IMR-90 (cell line): ENCODE measurements at regions not wholly inside any gene's neighbourhood (a gene's known extent, or its start where the extent isn't known, plus 50 kb on each side); places are given as distances from the start of the nearest gene placed in this dataset.

Experiments
- ATAC-seq: fragments of 200-7000 bp; cut with Tn5 transposase; 2 replicates; pipeline ENCODE4 v1.9.1; 2020; ENCODE audit warnings: low read depth, mild to moderate bottlenecking, moderate library complexity
- BruUV-seq: library from RNA; stranded (reverse); fragments of 400-500 nt; replicated peaks from 2 replicates; lab custom pipeline; 2021; lab: Mats Ljungman, UMichigan
- CTCF ChIA-PET: fragments of 300-600 bp; formaldehyde crosslinking; extraction: SDS; loops from one replicate; lab custom pipeline; 2021; ENCODE audit warnings: antibody characterized with exemption; lab: Yijun Ruan, JAX
- POLR2A ChIA-PET: fragments of 300-600 bp; sonication (Branson Sonifier 250); formaldehyde crosslinking; loops from one replicate; lab custom pipeline; 2022; ENCODE audit warnings: antibody characterized with exemption; ENCODE audit not compliant: unreplicated experiment; lab: Charles Lee
- DNase-seq: peaks from one replicate; pipeline ENCODE4 v3.0.0; 2013
- H2AFZ ChIP-seq: replicated peaks from 2 replicates; pipeline ENCODE3; 2013; ENCODE audit warnings: low read length, mild to moderate bottlenecking; ENCODE audit not compliant: poor library complexity
- H2AK5ac ChIP-seq: 2 replicates; pipeline ENCODE4 v1.6.1; 2013; ENCODE audit warnings: low read depth, low read length, inconsistent platforms
- H2AK9ac ChIP-seq: replicated peaks from 2 replicates; pipeline ENCODE3; 2013; ENCODE audit warnings: mild to moderate bottlenecking, low read depth, low read length, moderate library complexity; ENCODE audit not compliant: poor library complexity
- H2BK120ac ChIP-seq: 2 replicates; pipeline ENCODE4 v1.6.1; 2013; ENCODE audit warnings: low read depth, low read length, inconsistent platforms
- H2BK15ac ChIP-seq: 3 replicates; pipeline ENCODE4 v1.6.1; 2013; ENCODE audit warnings: low read depth, low read length, inconsistent platforms
- H2BK20ac ChIP-seq: 2 replicates; pipeline ENCODE4 v1.6.1; 2013; ENCODE audit warnings: low read depth, mild to moderate bottlenecking, inconsistent platforms, low read length, moderate library complexity
- H2BK5ac ChIP-seq: 2 replicates; pipeline ENCODE4 v1.6.1; 2013; ENCODE audit warnings: mild to moderate bottlenecking, low read depth, low read length, inconsistent platforms; ENCODE audit not compliant: poor library complexity, severe bottlenecking
- H3K14ac ChIP-seq: replicated peaks from 2 replicates; pipeline ENCODE4 v1.6.1; 2013; ENCODE audit warnings: low read depth, low read length, inconsistent platforms
- H3K18ac ChIP-seq: 2 replicates; pipeline ENCODE4 v1.6.1; 2013; ENCODE audit warnings: low read depth, low read length, control low read depth
- H3K23ac ChIP-seq: 2 replicates; pipeline ENCODE4 v1.6.1; 2013; ENCODE audit warnings: low read depth, low read length, inconsistent platforms
- H3K27ac ChIP-seq: 2 replicates; pipeline ENCODE4 v1.5.1; 2013; ENCODE audit warnings: mild to moderate bottlenecking, control low read depth, low read length; ENCODE audit not compliant: insufficient read depth
- H3K27me3 ChIP-seq: 2 replicates; pipeline ENCODE4 v1.6.1; 2013; ENCODE audit warnings: low read length; ENCODE audit not compliant: control insufficient read depth, insufficient read depth
- H3K36me3 ChIP-seq: 2 replicates; pipeline ENCODE4 v1.6.1; 2013; ENCODE audit warnings: low read length, mixed read lengths; ENCODE audit not compliant: control insufficient read depth, insufficient read depth
- H3K4ac ChIP-seq: 2 replicates; pipeline ENCODE4 v1.6.1; 2013; ENCODE audit warnings: low read depth, low read length, inconsistent platforms
- H3K4me1 ChIP-seq: 2 replicates; pipeline ENCODE4 v1.6.1; 2013; ENCODE audit warnings: low read length, mixed read lengths; ENCODE audit not compliant: control insufficient read depth, insufficient read depth
- H3K4me2 ChIP-seq: 2 replicates; pipeline ENCODE4 v1.6.1; 2013; ENCODE audit warnings: low read depth, mild to moderate bottlenecking, control low read depth, low read length, moderate library complexity
- H3K4me3 ChIP-seq: 2 replicates; pipeline ENCODE4 v1.5.1; 2013; ENCODE audit warnings: low read depth, mild to moderate bottlenecking, control low read depth, low read length, moderate library complexity; ENCODE audit not compliant: insufficient read depth
- H3K56ac ChIP-seq: 2 replicates; pipeline ENCODE4 v1.6.1; 2013; ENCODE audit warnings: low read length, inconsistent platforms; ENCODE audit not compliant: insufficient read depth; ENCODE audit errors: extremely low read depth
- H3K79me1 ChIP-seq, 2 experiments: 2 replicates each; pipeline ENCODE4 v1.6.1; 2013; ENCODE audit warnings: low read length in 2 of 2, inconsistent platforms in 1 of 2, low read depth in 1 of 2
- H3K9ac ChIP-seq: 2 replicates; pipeline ENCODE4 v1.6.1; 2013; ENCODE audit warnings: low read depth, low read length, control low read depth
- H3K9me1 ChIP-seq: 2 replicates; pipeline ENCODE4 v1.6.1; 2013; ENCODE audit warnings: low read length, inconsistent platforms; ENCODE audit not compliant: insufficient read depth
- H3K9me3 ChIP-seq: 2 replicates; pipeline ENCODE4 v1.6.1; 2013; ENCODE audit warnings: low read length; ENCODE audit not compliant: control insufficient read depth, insufficient read depth
- H4K20me1 ChIP-seq: 2 replicates; pipeline ENCODE4 v1.6.1; 2013; ENCODE audit warnings: low read length, inconsistent platforms; ENCODE audit not compliant: insufficient read depth
- H4K5ac ChIP-seq: 2 replicates; pipeline ENCODE4 v1.6.1; 2013; ENCODE audit warnings: mild to moderate bottlenecking, low read depth, low read length, control low read depth
- H4K8ac ChIP-seq, 2 experiments: 2 replicates each; pipeline ENCODE4 v1.6.1; 2013; ENCODE audit warnings: low read depth in 2 of 2, low read length in 2 of 2, control low read depth in 1 of 2, inconsistent platforms in 1 of 2
- H4K91ac ChIP-seq: 2 replicates; pipeline ENCODE4 v1.6.1; 2013; ENCODE audit warnings: low read depth, low read length, inconsistent platforms; ENCODE audit not compliant: insufficient read depth
- CTCF ChIP-seq: conservative IDR thresholded peaks from 2 replicates; pipeline ENCODE4 v1.5.1; 2012; ENCODE audit warnings: mild to moderate bottlenecking, low read depth, low read length, improper control_type of control experiment
- RAD21 ChIP-seq: IDR thresholded peaks from 2 replicates; pipeline ENCODE4 v1.6.1; 2012; ENCODE audit warnings: low read length, improper control_type of control experiment
- SMC3 ChIP-seq: fragments of 150-350 bp; IDR thresholded peaks from 2 replicates; pipeline ENCODE4 v1.6.1; 2016; ENCODE audit warnings: low read depth, mild to moderate bottlenecking, antibody characterized with exemption, low read length, moderate library complexity
- USF2 ChIP-seq: fragments of 150-350 bp; IDR thresholded peaks from 2 replicates; pipeline ENCODE4 v1.6.1; 2017; ENCODE audit warnings: mild to moderate bottlenecking, antibody characterized with exemption, low read length, low read depth
- WGBS, 2 experiments: methylation state at CpG; one replicate each; pipeline versions ENCODE4 v1.1.5 to v1.1.7; 2013; ENCODE audit warnings: missing lambda C conversion rate in 2 of 2; ENCODE audit not compliant: insufficient read length in 1 of 2; ENCODE audit errors: extremely low coverage in 2 of 2; 5-methylcytosine and 5-hydroxymethylcytosine counted together
- dilution Hi-C: fragments of 300-500 bp; cut with HindIII; formaldehyde crosslinking; loops from one replicate; pipeline ENCODE4 v1.14.3; 2018; ENCODE audit warnings: low sequenced_read_pairs; ENCODE audit not compliant: unreplicated experiment
- in situ Hi-C: fragments of 300-500 bp; cut with MboI; formaldehyde crosslinking; loops from 3 replicates; pipeline ENCODE4 v1.14.3; 2019; ENCODE audit warnings: low sequenced_read_pairs, inconsistent platforms, mixed read lengths
- intact Hi-C: fragments of 100-400 bp; cut with micrococcal nuclease; formaldehyde crosslinking; loops from 2 replicates; pipeline ENCODE4 v1.10.0; 2022

GRCh38 chr2:238720232-238720672, 127.6 kb upstream of the TWIST2 start:
- H4K5ac ChIP-seq: no peak overlapping the region
- H3K9me3 ChIP-seq: no peaks in the 10 kb centered on the region; the same call in 1 of the 2 replicates
- dilution Hi-C loops (no loop called here), intact Hi-C loops (loop anchor here (10.0 kb wide), 3 partner anchors 255 to 345 kb away; no protein-coding TSS in a partner anchor), in situ Hi-C loops (no loop called here)
- H3K4me2 ChIP-seq: no peak overlapping the region
- peak; percentile 56; the same call in 1 of the 2 replicates for ATAC-seq
- peaks cover 12% of the 10 kb centered on the region for H3K27me3 ChIP-seq
- H3K4me1 ChIP-seq: no peaks in the 10 kb centered on the region
- BruUV-seq: no TSS peak
- H3K56ac ChIP-seq: no peak overlapping the region
- no CpG with 5 or more reads among the region's 15 CpGs for WGBS, 2 experiments
- ChIA-PET CTCF (interaction anchor here (1.1 kb wide), 1 partner anchor 10 kb away, joined by 3 read pairs; no protein-coding TSS in a partner anchor), POLR2A (no interaction called here)
- H4K91ac ChIP-seq: no peak overlapping the region
- H4K20me1 ChIP-seq: no peaks in the 10 kb centered on the region
- no peaks in the 10 kb centered on the region for H3K79me1 ChIP-seq
- no peak overlapping the region for H3K18ac ChIP-seq
- H3K23ac ChIP-seq: no peak overlapping the region
- H2AFZ ChIP-seq: peak overlapping the region; percentile 59
- no peak overlapping the region for H2BK15ac ChIP-seq
- H4K8ac ChIP-seq: no peak overlapping the region
- H3K9ac ChIP-seq: no peak overlapping the region
- no peak overlapping the region for H2AK5ac ChIP-seq
- no peak overlapping the region for H2BK120ac ChIP-seq
- no peak overlapping the region for H3K27ac ChIP-seq
- H3K4ac ChIP-seq: no peak overlapping the region
- DNase-seq: peak; percentile 19
- no peak overlapping the region for H2BK5ac ChIP-seq
- no peak overlapping the region for H3K14ac ChIP-seq
- H2AK9ac ChIP-seq: no peak overlapping the region
- H2BK20ac ChIP-seq: no peak overlapping the region
- TF ChIP-seq RAD21: peak; percentile 40
- TF ChIP-seq SMC3: peak; percentile 44
- TF ChIP-seq CTCF: peak; percentile 46
- TF ChIP-seq USF2: no peak
- H3K36me3 ChIP-seq: no peaks in the 10 kb centered on the region
- no peak overlapping the region for H3K4me3 ChIP-seq
- no peaks in the 10 kb centered on the region for H3K9me1 ChIP-seq
